ENCODE measurements at regions not wholly inside any gene's neighbourhood (a gene's known extent, or its start where the extent isn't known, plus 50 kb on each side); places are given as distances from the start of the nearest gene placed in this dataset.

DNA sequence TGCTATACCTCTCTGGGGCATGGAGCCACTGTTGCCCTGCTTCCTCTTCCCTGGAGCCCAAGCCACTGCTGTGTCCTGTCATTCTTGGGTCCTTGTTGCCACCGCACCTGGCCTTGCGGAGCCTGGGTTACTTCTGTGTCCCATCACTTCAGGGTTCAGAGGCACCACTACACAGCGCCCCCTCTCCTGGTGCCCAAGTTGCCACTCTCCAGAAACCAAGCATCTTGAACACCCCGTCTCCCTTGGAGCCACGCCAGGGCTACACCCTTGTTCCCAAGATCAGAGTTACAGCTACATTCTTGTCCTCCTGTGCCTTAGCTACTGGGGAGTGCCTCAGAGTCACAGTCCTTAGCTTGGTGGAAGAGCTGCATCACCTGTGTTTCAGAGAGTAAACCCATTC lies 147.2 kb upstream of the CD180 start:
- H3K4me2 ChIP-seq (ENCODE audit: low read depth, low read length, poor library complexity, severe bottlenecking): no peak overlapping the region
- H4K20me1 ChIP-seq (ENCODE audit: low read depth, low read length): no peaks in the 10 kb centered on the region
- H3K9me2 ChIP-seq (replicated peaks; ENCODE audit: insufficient read depth, low read length): no peaks in the 10 kb centered on the region
- TF ChIP-seq, protein P1, sequence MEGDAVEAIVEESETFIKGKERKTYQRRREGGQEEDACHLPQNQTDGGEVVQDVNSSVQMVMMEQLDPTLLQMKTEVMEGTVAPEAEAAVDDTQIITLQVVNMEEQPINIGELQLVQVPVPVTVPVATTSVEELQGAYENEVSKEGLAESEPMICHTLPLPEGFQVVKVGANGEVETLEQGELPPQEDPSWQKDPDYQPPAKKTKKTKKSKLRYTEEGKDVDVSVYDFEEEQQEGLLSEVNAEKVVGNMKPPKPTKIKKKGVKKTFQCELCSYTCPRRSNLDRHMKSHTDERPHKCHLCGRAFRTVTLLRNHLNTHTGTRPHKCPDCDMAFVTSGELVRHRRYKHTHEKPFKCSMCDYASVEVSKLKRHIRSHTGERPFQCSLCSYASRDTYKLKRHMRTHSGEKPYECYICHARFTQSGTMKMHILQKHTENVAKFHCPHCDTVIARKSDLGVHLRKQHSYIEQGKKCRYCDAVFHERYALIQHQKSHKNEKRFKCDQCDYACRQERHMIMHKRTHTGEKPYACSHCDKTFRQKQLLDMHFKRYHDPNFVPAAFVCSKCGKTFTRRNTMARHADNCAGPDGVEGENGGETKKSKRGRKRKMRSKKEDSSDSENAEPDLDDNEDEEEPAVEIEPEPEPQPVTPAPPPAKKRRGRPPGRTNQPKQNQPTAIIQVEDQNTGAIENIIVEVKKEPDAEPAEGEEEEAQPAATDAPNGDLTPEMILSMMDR (IDR thresholded peaks at IDR 0.05; ENCODE audit: insufficient read depth, low read length, poor library complexity, severe bottlenecking): no peak
- no peak for TF ChIP-seq EZH2phosphoT487 (conservative IDR thresholded peaks at IDR 0.05; ENCODE audit: low read length)
- H2AFZ ChIP-seq (ENCODE audit: low read depth, low read length, severe bottlenecking): no peak overlapping the region
- H3K9ac ChIP-seq (ENCODE audit: low read length): no peak overlapping the region
- H3K79me2 ChIP-seq (ENCODE audit: insufficient read depth, low read length): no peaks in the 10 kb centered on the region
- H3F3A ChIP-seq (ENCODE audit: insufficient read depth): no peaks in the 10 kb centered on the region
- no peak overlapping the region for H3K27ac ChIP-seq (ENCODE audit: low read depth, low read length)
- no peaks in the 10 kb centered on the region for H3K27me3 ChIP-seq (ENCODE audit: low read length)
- no peaks in the 10 kb centered on the region for H3K36me3 ChIP-seq (ENCODE audit: low read length)
- no peak overlapping the region for H3K4me3 ChIP-seq (ENCODE audit: insufficient read depth, low read length, poor library complexity, severe bottlenecking)
- no peaks in the 10 kb centered on the region for H3K9me3 ChIP-seq (ENCODE audit: insufficient read depth, low read length)

DNA sequence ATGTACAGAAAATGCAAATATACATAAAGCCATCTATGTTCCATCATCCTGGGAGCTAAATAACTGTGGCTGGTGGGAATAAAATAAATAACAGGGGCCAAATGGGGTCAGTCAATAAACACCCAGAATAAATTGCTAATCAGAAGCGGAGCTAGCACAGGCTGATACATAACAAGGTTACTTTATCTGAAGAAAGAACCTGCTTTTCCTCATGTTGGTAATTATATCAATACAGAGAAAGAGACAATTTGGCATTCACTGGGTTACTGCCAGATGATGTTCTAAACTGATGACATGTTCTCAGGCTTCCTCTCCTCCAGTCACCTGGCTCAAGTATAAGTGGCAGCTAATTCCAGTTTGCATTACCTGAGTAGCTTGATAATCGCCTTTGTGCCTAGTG lies 144.9 kb upstream of the CD180 start:
- H3K4me2 ChIP-seq (ENCODE audit: low read depth, low read length, poor library complexity, severe bottlenecking): no peak overlapping the region
- no peak for TF ChIP-seq EZH2phosphoT487 (conservative IDR thresholded peaks at IDR 0.05; ENCODE audit: low read length)
- TF ChIP-seq, protein P1 (IDR thresholded peaks at IDR 0.05; ENCODE audit: insufficient read depth, low read length, poor library complexity, severe bottlenecking): no peak
- H3K79me2 ChIP-seq (ENCODE audit: insufficient read depth, low read length): no peaks in the 10 kb centered on the region
- no peaks in the 10 kb centered on the region for H3K9me3 ChIP-seq (ENCODE audit: insufficient read depth, low read length)
- H3K9me2 ChIP-seq (replicated peaks; ENCODE audit: insufficient read depth, low read length): no peaks in the 10 kb centered on the region
- H3K4me3 ChIP-seq (ENCODE audit: insufficient read depth, low read length, poor library complexity, severe bottlenecking): no peak overlapping the region
- H3K27me3 ChIP-seq (ENCODE audit: low read length): no peaks in the 10 kb centered on the region
- no peaks in the 10 kb centered on the region for H4K20me1 ChIP-seq (ENCODE audit: low read depth, low read length)
- H3F3A ChIP-seq (ENCODE audit: insufficient read depth): no peaks in the 10 kb centered on the region
- H2AFZ ChIP-seq (ENCODE audit: low read depth, low read length, severe bottlenecking): no peak overlapping the region
- H3K27ac ChIP-seq (ENCODE audit: low read depth, low read length): no peak overlapping the region
- no peak overlapping the region for H3K9ac ChIP-seq (ENCODE audit: low read length)
- H3K36me3 ChIP-seq (ENCODE audit: low read length): no peaks in the 10 kb centered on the region

DNA sequence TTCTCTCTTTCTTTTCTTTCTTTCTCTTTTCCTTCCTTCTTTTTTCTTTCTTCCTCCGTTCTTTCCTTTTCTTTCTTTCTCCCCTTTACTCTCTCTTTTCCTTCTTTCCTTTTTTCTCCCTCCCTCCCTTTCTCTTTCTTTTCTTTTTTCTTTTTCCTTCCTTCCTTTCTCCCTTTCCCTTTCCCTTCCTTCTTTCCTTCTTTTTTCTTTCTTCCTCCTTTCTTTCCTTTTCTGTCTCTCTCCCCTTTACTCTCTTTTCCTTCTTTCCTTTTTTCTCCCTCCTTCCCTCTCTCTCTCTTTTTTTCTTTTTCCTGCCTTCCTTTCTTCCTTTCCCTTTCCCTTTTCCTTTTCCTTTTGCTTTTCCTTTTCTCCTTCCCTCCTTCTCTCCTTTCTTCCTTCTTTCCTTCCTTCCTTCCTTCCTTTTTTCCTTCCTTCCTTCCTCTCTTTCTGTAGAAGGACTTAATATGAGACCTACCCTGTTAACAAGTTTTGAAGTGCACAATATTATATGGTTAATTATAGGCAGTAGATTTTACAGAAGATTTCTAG lies 142.7 kb upstream of the CD180 start:
- Histone ChIP-seq H3K79me2 (ENCODE audit: insufficient read depth, low read length) (no peaks in the 10 kb centered on the region), H3K4me3 (ENCODE audit: insufficient read depth, low read length, poor library complexity, severe bottlenecking) (no peak overlapping the region), H2AFZ (ENCODE audit: low read depth, low read length, severe bottlenecking) (no peak overlapping the region), H3K36me3 (ENCODE audit: low read length) (no peaks in the 10 kb centered on the region), H3K9me2 (replicated peaks; ENCODE audit: insufficient read depth, low read length) (no peaks in the 10 kb centered on the region), H3K9ac (ENCODE audit: low read length) (no peak overlapping the region), H3K27me3 (ENCODE audit: low read length) (no peaks in the 10 kb centered on the region), H3F3A (ENCODE audit: insufficient read depth) (no peaks in the 10 kb centered on the region), H4K20me1 (ENCODE audit: low read depth, low read length) (no peaks in the 10 kb centered on the region), H3K9me3 (ENCODE audit: insufficient read depth, low read length) (no peaks in the 10 kb centered on the region), H3K4me2 (ENCODE audit: low read depth, low read length, poor library complexity, severe bottlenecking) (no peak overlapping the region), H3K27ac (ENCODE audit: low read depth, low read length) (no peak overlapping the region)
- TF ChIP-seq, protein P1 (IDR thresholded peaks at IDR 0.05; ENCODE audit: insufficient read depth, low read length, poor library complexity, severe bottlenecking): no peak
- TF ChIP-seq EZH2phosphoT487 (conservative IDR thresholded peaks at IDR 0.05; ENCODE audit: low read length): no peak
